H1 (cell line): ENCODE measurements at regions not wholly inside any gene's neighbourhood (a gene's known extent, or its start where the extent isn't known, plus 50 kb on each side); places are given as distances from the start of the nearest gene placed in this dataset.
"Not testable (repeated sequence)": the region's sequence is repeated elsewhere in the genome, so short reads cannot be mapped to it uniquely, and the experiment has no call there.

Experiments used
- CTCF ChIA-PET: fragments of 300-600 bp; sonication (Branson Sonifier 250); formaldehyde crosslinking; loops from one replicate; lab custom pipeline; 2021; ENCODE audit not compliant: partially characterized antibody; lab: Charles Lee
- POLR2A ChIA-PET: fragments of 300-600 bp; sonication (Branson Sonifier 250); formaldehyde crosslinking; loops from one replicate; lab custom pipeline; 2021; ENCODE audit warnings: inconsistent platforms; ENCODE audit not compliant: partially characterized antibody; lab: Charles Lee
- DNase-seq, 2 experiments: peaks; one replicate each; pipeline versions ENCODE4 v3.0.0 to v3.0.0-alpha.2; 2010 to 2022; ENCODE audit warnings: low spot score in 2 of 2, low read depth in 1 of 2, mixed read lengths in 1 of 2
- FAIRE-seq: peaks from 2 replicates; lab custom pipeline; 2011; peaks lifted over from hg19 to GRCh38; lab: Jason Lieb, UNC
- H2AFZ ChIP-seq: 2 replicates; pipeline ENCODE4 v1.8.1; 2012; ENCODE audit warnings: low read length, inconsistent platforms
- H2AK5ac ChIP-seq: 2 replicates; pipeline ENCODE4 v1.6.1; 2013; ENCODE audit warnings: low read depth, low read length
- H2BK120ac ChIP-seq: replicated peaks from 2 replicates; pipeline ENCODE3; 2013; ENCODE audit warnings: low read depth, low read length, inconsistent platforms
- H2BK12ac ChIP-seq: 2 replicates; pipeline ENCODE4 v1.6.1; 2013; ENCODE audit warnings: low read depth, low read length
- H2BK15ac ChIP-seq: 2 replicates; pipeline ENCODE4 v1.6.1; 2013; ENCODE audit warnings: low read length
- H2BK20ac ChIP-seq: 2 replicates; pipeline ENCODE4 v1.6.1; 2013; ENCODE audit warnings: low read length
- H2BK5ac ChIP-seq: 2 replicates; pipeline ENCODE4 v1.6.1; 2013; ENCODE audit warnings: low read depth, low read length
- H3K14ac ChIP-seq: 2 replicates; pipeline ENCODE4 v1.6.1; 2013; ENCODE audit warnings: inconsistent platforms; ENCODE audit not compliant: insufficient read length
- H3K18ac ChIP-seq: 2 replicates; pipeline ENCODE4 v1.6.1; 2013; ENCODE audit warnings: low read length; ENCODE audit errors: extremely low read depth
- H3K23ac ChIP-seq: 2 replicates; pipeline ENCODE4 v1.6.1; 2013; ENCODE audit warnings: inconsistent platforms; ENCODE audit not compliant: insufficient read length
- H3K23me2 ChIP-seq: 2 replicates; pipeline ENCODE4 v1.6.1; 2013; ENCODE audit warnings: low read depth, low read length
- H3K27ac ChIP-seq: 2 replicates; pipeline ENCODE4 v1.6.1; 2011; ENCODE audit warnings: low read depth, low read length, inconsistent platforms
- H3K27me3 ChIP-seq, 4 experiments: replicated peaks in 1 of 4; 1 replicate in 1 of 4; 2 replicates in 3 of 4; pipeline versions ENCODE4 v1.6.1 to v1.8.1; 2011 to 2013; ENCODE audit warnings: low read length in 3 of 4, mild to moderate bottlenecking in 3 of 4, inconsistent platforms in 2 of 4, mixed read lengths in 2 of 4, moderate library complexity in 1 of 4; ENCODE audit not compliant: control insufficient read depth in 3 of 4, insufficient read depth in 3 of 4; ENCODE audit errors: extremely low read depth in 1 of 4
- H3K36me3 ChIP-seq, 4 experiments: 2 replicates each; pipeline versions ENCODE4 v1.6.1 to v1.8.1; 2011 to 2013; ENCODE audit warnings: mild to moderate bottlenecking in 4 of 4, low read length in 3 of 4, moderate library complexity in 2 of 4, control low read depth in 1 of 4, inconsistent platforms in 1 of 4; ENCODE audit not compliant: insufficient read depth in 4 of 4, control insufficient read depth in 2 of 4
- H3K4ac ChIP-seq: replicated peaks from 2 replicates; pipeline ENCODE3; 2013; ENCODE audit warnings: low read length, low read depth, mixed read lengths, inconsistent platforms; ENCODE audit not compliant: insufficient read length
- H3K4me1 ChIP-seq, 4 experiments: replicated peaks in 1 of 4; 1 replicate in 1 of 4; 2 replicates in 3 of 4; pipeline versions ENCODE4 v1.6.1 to v1.8.1; 2011 to 2013; ENCODE audit warnings: low read length in 3 of 4, inconsistent platforms in 2 of 4, mixed read lengths in 1 of 4; ENCODE audit not compliant: insufficient read depth in 4 of 4, control insufficient read depth in 3 of 4
- H3K4me2 ChIP-seq, 2 experiments: 2 replicates each; pipeline versions ENCODE4 v1.6.1 to v1.8.1; 2011 to 2013; ENCODE audit warnings: low read depth in 2 of 2, low read length in 2 of 2, control low read depth in 1 of 2, inconsistent platforms in 1 of 2, mild to moderate bottlenecking in 1 of 2; ENCODE audit not compliant: insufficient read depth in 1 of 2
- H3K4me3 ChIP-seq, 4 experiments: fragments of 200-600, 300-600 bp in 1 of 4; sonication (generic), shearing (Covaris generic), sonication (Bioruptor Twin) in 1 of 4; 2 replicates each; pipeline versions ENCODE4 v1.5.1 to v1.8.1; 2011 to 2016; ENCODE audit warnings: low read length in 4 of 4, low read depth in 3 of 4, control low read depth in 2 of 4, inconsistent platforms in 2 of 4, mild to moderate bottlenecking in 2 of 4, mixed read lengths in 1 of 4, moderate library complexity in 1 of 4; ENCODE audit not compliant: insufficient read depth in 2 of 4; ENCODE audit errors: extremely low read depth in 1 of 4
- H3K56ac ChIP-seq: replicated peaks from 2 replicates; pipeline ENCODE3; 2013; ENCODE audit warnings: low read depth, mild to moderate bottlenecking, mixed read lengths, low read length, inconsistent platforms; ENCODE audit not compliant: insufficient read length
- H3K79me1 ChIP-seq: 2 replicates; pipeline ENCODE4 v1.6.1; 2013; ENCODE audit warnings: low read depth, low read length, control low read depth
- H3K79me2 ChIP-seq, 2 experiments: 2 replicates each; pipeline versions ENCODE4 v1.6.1 to v1.8.1; 2012 to 2013; ENCODE audit warnings: low read length in 2 of 2, mild to moderate bottlenecking in 2 of 2, inconsistent platforms in 1 of 2; ENCODE audit not compliant: insufficient read depth in 2 of 2, control insufficient read depth in 1 of 2
- H3K9ac ChIP-seq, 4 experiments: replicated peaks in 1 of 4; 1 replicate in 1 of 4; 2 replicates in 3 of 4; pipeline versions ENCODE4 v1.6.1 to v1.8.1; 2011 to 2013; ENCODE audit warnings: low read depth in 3 of 4, low read length in 3 of 4, control low read depth in 2 of 4, mild to moderate bottlenecking in 2 of 4, moderate library complexity in 2 of 4, inconsistent platforms in 1 of 4; ENCODE audit errors: extremely low read depth in 1 of 4
- H3K9me3 ChIP-seq, 2 experiments: 2 replicates each; pipeline versions ENCODE4 v1.6.1 to v1.8.1; 2012 to 2013; ENCODE audit warnings: mild to moderate bottlenecking in 2 of 2, moderate library complexity in 2 of 2, control low read depth in 1 of 2, inconsistent platforms in 1 of 2, low read depth in 1 of 2, low read length in 1 of 2, mixed read lengths in 1 of 2; ENCODE audit not compliant: insufficient read depth in 2 of 2
- H4K20me1 ChIP-seq, 2 experiments: replicated peaks in 1 of 2; 2 replicates each; pipeline versions ENCODE3 to v1.8.1; 2011 to 2013; ENCODE audit warnings: inconsistent platforms in 2 of 2, low read length in 2 of 2, mild to moderate bottlenecking in 1 of 2; ENCODE audit not compliant: insufficient read depth in 2 of 2, control insufficient read depth in 1 of 2
- H4K5ac ChIP-seq: 2 replicates; pipeline ENCODE4 v1.6.1; 2013; ENCODE audit warnings: low read length, low read depth, mixed read lengths, inconsistent platforms; ENCODE audit not compliant: insufficient read length
- H4K8ac ChIP-seq: 2 replicates; pipeline ENCODE4 v1.8.0; 2013; ENCODE audit warnings: mild to moderate bottlenecking, moderate library complexity, low read length, inconsistent platforms; ENCODE audit not compliant: insufficient read depth; ENCODE audit errors: extremely low read depth
- H4K91ac ChIP-seq: replicated peaks from 2 replicates; pipeline ENCODE3; 2013; ENCODE audit warnings: low read length, mixed read lengths, inconsistent platforms; ENCODE audit not compliant: insufficient read length
- WGBS, 2 experiments: shearing (Covaris generic) in 1 of 2; methylation state at CpG; one replicate each; pipeline versions ENCODE4 v1.1.6 to v1.1.7; 2013 to 2015; ENCODE audit warnings: low lambda C conversion rate in 2 of 2, mixed read lengths in 2 of 2, inconsistent platforms in 1 of 2, low coverage in 1 of 2, missing lambda C conversion rate in 1 of 2; ENCODE audit not compliant: insufficient replicate concordance in 2 of 2, insufficient coverage in 1 of 2, insufficient read length in 1 of 2; ENCODE audit errors: extremely low coverage in 1 of 2, missing lambda C conversion rate in 1 of 2; 5-methylcytosine and 5-hydroxymethylcytosine counted together

DNA sequence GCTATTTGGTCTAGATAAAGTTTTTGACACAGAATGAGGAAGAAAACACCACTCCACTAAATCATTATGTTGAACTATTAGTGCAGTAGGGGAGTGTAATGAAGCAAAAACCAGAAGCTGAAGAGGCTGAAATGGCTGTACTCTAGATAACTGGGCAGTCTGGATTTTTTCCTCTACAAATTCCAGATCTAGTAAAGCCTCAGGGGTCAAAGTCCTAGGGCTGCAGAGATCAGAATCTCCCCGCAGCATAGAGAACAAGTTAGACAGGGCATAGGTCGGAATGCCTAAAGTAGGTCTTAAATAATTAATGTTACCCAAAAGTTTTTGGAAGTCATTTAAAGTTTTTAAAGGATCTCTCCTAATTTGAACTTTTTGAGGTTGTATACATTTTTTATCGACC is 180.9 kb downstream of the OTOP1 start:
- H4K20me1 ChIP-seq, H3K56ac ChIP-seq, H2BK12ac ChIP-seq, H4K8ac ChIP-seq, H2AK5ac ChIP-seq, H2AFZ ChIP-seq, H3K4ac ChIP-seq, H3K9ac ChIP-seq, H3K23me2 ChIP-seq, H3K79me1 ChIP-seq, H2BK15ac ChIP-seq, H4K5ac ChIP-seq, H4K91ac ChIP-seq, H3K18ac ChIP-seq, H3K23ac ChIP-seq, H3K27ac ChIP-seq, H2BK120ac ChIP-seq, H3K14ac ChIP-seq, H2BK5ac ChIP-seq, FAIRE-seq, DNase-seq, H2BK20ac ChIP-seq, H3K4me1 ChIP-seq, H3K27me3 ChIP-seq, H3K9me3 ChIP-seq: not testable (repeated sequence)
- H3K79me2 ChIP-seq = peaks cover 0 to 15% of the 10 kb centered on the region in 2 experiments; a peak in 2 of 4 replicates
- H3K36me3 ChIP-seq = peaks cover 0 to 21% (median 10%) of the 10 kb centered on the region in 4 experiments; a peak in 4 of 8 replicates
- ChIA-PET CTCF (interaction anchor here (0.6 kb wide), 1 partner anchor 17 kb away, joined by 3 read pairs; no protein-coding TSS in a partner anchor), POLR2A (interaction anchor here (1.4 to 1.8 kb wide), 2 partner anchors 13 to 61 kb away, joined by 3 to 5 read pairs; no protein-coding TSS in a partner anchor)
- peak overlapping the region; percentile 10 to 72; a peak in 2 of 4 replicates for H3K4me2 ChIP-seq
- H3K4me3 ChIP-seq = peak overlapping the region in 1 of 4 experiments; percentile 59; a peak in 3 of 8 replicates
- WGBS, 2 experiments = 55% methylated on average over 3 of the region's 3 CpGs; no CpG with 5 or more reads in 1 of the 2 experiments
